ENCODE measurements at regions not wholly inside any gene's neighbourhood (a gene's known extent, or its start where the extent isn't known, plus 50 kb on each side); places are given as distances from the start of the nearest gene placed in this dataset.

- no peaks in the 10 kb centered on the region for H3K27me3 ChIP-seq (ENCODE audit: insufficient read depth, poor library complexity, severe bottlenecking)
- H3K27ac ChIP-seq (replicated peaks): no peak overlapping the region
- DNase-seq (ENCODE audit: low read depth in 1 of 2, low spot score in 1 of 2): no peak
- H3K4me3 ChIP-seq (replicated peaks; ENCODE audit: insufficient read depth, low read length): no peak overlapping the region
- TF ChIP-seq CTCF (IDR thresholded peaks at IDR 0.05; ENCODE audit: insufficient read depth, low read length) (no peak), GABPA (IDR thresholded peaks at IDR 0.05; ENCODE audit: low read depth) (no peak), POLR2AphosphoS5 (IDR thresholded peaks at IDR 0.05; ENCODE audit: low read depth) (no peak), REST (IDR thresholded peaks at IDR 0.05; ENCODE audit: insufficient replicate concordance, low read depth) (no peak), SPI1 (IDR thresholded peaks at IDR 0.05; ENCODE audit: borderline replicate concordance, low read depth) (no peak)
Measured at GRCh38 chr5:138702166-138703077, 50.8 kb upstream of the CTNNA1 start.

- Histone ChIP-seq H3K27me3 (ENCODE audit: insufficient read depth, poor library complexity, severe bottlenecking) (no peaks in the 10 kb centered on the region), H3K4me3 (replicated peaks; ENCODE audit: insufficient read depth, low read length) (no peak overlapping the region), H3K27ac (replicated peaks) (no peak overlapping the region)
- no peak for TF ChIP-seq REST (IDR thresholded peaks at IDR 0.05; ENCODE audit: insufficient replicate concordance, low read depth)
- no peak for DNase-seq (ENCODE audit: low read depth in 1 of 2, low spot score in 1 of 2)
Measured at GRCh38 chr5:138701678-138702077, 51.5 kb upstream of the CTNNA1 start.

GRCh38 chr5:138700581-138701362 is 52.5 kb upstream of the CTNNA1 start:
- Histone ChIP-seq H3K27ac (replicated peaks) (no peak overlapping the region), H3K27me3 (ENCODE audit: insufficient read depth, poor library complexity, severe bottlenecking) (no peaks in the 10 kb centered on the region), H3K4me3 (replicated peaks; ENCODE audit: insufficient read depth, low read length) (no peak overlapping the region)
- TF ChIP-seq SPI1 (IDR thresholded peaks at IDR 0.05; ENCODE audit: borderline replicate concordance, low read depth): no peak
- TF ChIP-seq POLR2AphosphoS5 (IDR thresholded peaks at IDR 0.05; ENCODE audit: low read depth): no peak
- TF ChIP-seq GABPA (IDR thresholded peaks at IDR 0.05; ENCODE audit: low read depth): no peak
- no peak for TF ChIP-seq CTCF (IDR thresholded peaks at IDR 0.05; ENCODE audit: insufficient read depth, low read length)
- TF ChIP-seq REST (IDR thresholded peaks at IDR 0.05; ENCODE audit: insufficient replicate concordance, low read depth): no peak
- no peak for DNase-seq (ENCODE audit: low read depth in 1 of 2, low spot score in 1 of 2)

Measured in HL-60 (cell line).